ENCODE measurements at regions not wholly inside any gene's neighbourhood (a gene's known extent, or its start where the extent isn't known, plus 50 kb on each side); places are given as distances from the start of the nearest gene placed in this dataset.

DNA sequence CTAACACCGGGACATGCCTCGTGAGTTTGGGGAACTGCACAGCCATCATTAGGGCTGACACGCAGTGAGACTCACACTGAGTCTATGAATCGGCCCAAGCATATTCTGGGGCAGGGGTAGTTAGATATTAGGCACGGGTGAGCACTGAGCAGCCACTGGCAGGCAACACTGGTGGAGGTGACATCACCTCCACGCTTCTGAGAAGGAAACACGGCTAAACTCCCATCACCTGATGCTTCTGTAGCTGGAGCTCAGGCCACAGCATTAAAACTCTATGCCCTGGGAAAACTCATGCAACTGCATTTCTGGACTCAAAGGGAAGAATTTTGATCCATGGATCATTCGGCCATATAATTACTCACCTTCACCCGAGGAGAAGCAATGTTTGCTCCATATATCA lies 100.8 kb upstream of the OTUD4 start:
- TF ChIP-seq CTCF (conservative IDR thresholded peaks at IDR 0.05; ENCODE audit: low read depth, low read length) (no peak), EZH2 (IDR thresholded peaks at IDR 0.05; ENCODE audit: low read length, unreplicated experiment) (no peak)

All from PC-3 (cell line).